NCI-H524 treated with DMSO at 0.1 percent for 48 hours (cell line): ENCODE measurements at regions not wholly inside any gene's neighbourhood (a gene's known extent, or its start where the extent isn't known, plus 50 kb on each side); places are given as distances from the start of the nearest gene placed in this dataset.

Source experiments
- DNase-seq: peaks from one replicate; lab custom pipeline; 2025; lab: John Stamatoyannopoulos, UW

GRCh38 chr18:29250259-29250658 is 1073.3 kb upstream of the CDH2 start:
- no peak for DNase-seq

DNA sequence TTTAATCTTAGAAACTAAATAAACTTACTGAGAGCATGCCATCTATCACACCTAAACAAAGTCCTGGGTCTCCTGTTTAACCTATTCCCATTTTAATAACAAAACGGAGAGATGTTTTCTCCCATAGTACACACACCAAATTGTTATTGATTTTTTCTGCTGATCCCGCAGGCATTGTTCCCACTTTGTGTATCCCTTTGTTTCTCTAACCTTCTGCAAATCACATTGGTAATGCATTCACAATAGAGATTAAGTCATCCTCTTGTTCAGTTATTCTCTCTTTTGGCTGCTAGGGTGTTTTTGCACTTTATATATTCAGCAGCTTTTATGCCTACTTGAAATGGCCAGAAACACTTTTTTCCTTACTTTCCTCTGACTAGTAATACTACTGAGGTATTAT is 1071.9 kb upstream of the CDH2 start:
- DNase-seq: no peak

- DNase-seq: no peak
Measured at GRCh38 chr18:29241199-29241598, 1064.3 kb upstream of the CDH2 start.

DNA sequence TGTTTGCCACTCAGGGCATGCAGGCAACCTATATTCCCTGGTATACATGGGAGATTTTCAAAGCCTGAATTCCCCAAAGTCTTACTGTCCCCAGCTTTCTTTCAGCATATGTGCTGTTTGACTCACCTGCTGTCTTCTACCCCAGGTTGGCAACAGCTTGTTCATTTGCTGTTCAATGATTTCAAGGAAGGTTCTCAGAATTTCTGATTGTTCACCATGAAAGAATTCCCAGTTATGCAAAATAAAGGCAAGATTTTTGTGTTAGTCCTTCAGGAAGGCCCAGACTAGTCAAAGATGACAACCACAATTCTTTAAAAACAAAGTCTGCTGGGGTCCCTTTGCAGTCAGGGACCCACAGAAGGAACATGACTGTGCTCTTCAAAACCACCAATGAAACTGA is 1057.8 kb upstream of the CDH2 start:
- no peak for DNase-seq

GRCh38 chr18:29226213-29226612 is 1049.3 kb upstream of the CDH2 start:
- DNase-seq: no peak

- DNase-seq: no peak
Measured at GRCh38 chr18:29225351-29225750, 1048.4 kb upstream of the CDH2 start.

GRCh38 chr18:29218091-29218490 is 1041.2 kb upstream of the CDH2 start:
- no peak for DNase-seq

GRCh38 chr18:29217124-29217915 is 1040.4 kb upstream of the CDH2 start:
- DNase-seq: peak; percentile 82

GRCh38 chr18:29198834-29199233 is 1021.9 kb upstream of the CDH2 start:
- no peak for DNase-seq

DNA sequence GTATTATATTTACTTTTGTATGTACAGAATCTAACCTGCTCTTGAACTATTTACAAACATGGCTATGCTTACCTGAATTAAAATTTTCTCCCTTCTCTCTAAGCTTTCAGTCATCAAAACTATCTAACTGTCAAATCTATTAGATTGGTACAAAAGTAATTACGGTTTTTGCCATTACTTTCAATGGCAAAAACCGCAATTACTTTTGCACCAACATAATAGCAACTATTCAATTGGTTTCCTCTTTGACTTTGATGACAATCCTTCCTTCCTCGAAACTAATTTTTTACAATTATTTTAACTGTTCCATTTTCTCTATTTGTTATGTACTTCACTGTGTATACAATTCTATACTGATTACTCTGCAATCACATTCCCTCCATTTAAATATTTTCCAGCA is 1019.4 kb upstream of the CDH2 start:
- no peak for DNase-seq

GRCh38 chr18:29191263-29191662 is 1014.3 kb upstream of the CDH2 start:
- DNase-seq: no peak

GRCh38 chr18:29188760-29189159 is 1011.8 kb upstream of the CDH2 start:
- no peak for DNase-seq

GRCh38 chr18:29185801-29186200 is 1008.9 kb upstream of the CDH2 start:
- DNase-seq: no peak

- DNase-seq: no peak
Measured at GRCh38 chr18:29184654-29185053, 1007.7 kb upstream of the CDH2 start.

- DNase-seq: no peak
Measured at GRCh38 chr18:29181151-29181901, 1004.4 kb upstream of the CDH2 start.

DNA sequence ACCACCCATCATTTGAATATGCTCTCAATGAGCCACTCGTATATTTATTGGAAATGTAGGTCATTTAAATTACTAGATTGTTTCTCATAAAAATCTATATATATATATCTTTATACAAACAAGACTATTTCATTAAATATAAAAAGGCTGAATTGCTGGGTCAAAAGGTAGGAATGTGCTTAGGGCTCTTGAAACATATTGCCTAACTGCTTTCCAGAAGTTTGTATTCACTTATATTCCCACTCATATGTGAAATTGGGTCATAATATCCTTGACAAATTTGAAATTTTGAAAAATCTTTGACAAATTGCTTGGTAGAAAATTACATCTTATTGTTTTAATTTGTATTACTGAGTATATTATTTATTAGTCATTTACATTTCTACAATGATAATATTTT is 999.8 kb upstream of the CDH2 start:
- DNase-seq: no peak

GRCh38 chr18:29174891-29175290 is 998.0 kb upstream of the CDH2 start:
- DNase-seq: no peak

- no peak for DNase-seq
Measured at GRCh38 chr18:29172756-29173067, 995.8 kb upstream of the CDH2 start.

GRCh38 chr18:29171892-29172755 is 995.2 kb upstream of the CDH2 start:
- DNase-seq: no peak

GRCh38 chr18:29169599-29169998 is 992.7 kb upstream of the CDH2 start:
- DNase-seq: no peak

DNA sequence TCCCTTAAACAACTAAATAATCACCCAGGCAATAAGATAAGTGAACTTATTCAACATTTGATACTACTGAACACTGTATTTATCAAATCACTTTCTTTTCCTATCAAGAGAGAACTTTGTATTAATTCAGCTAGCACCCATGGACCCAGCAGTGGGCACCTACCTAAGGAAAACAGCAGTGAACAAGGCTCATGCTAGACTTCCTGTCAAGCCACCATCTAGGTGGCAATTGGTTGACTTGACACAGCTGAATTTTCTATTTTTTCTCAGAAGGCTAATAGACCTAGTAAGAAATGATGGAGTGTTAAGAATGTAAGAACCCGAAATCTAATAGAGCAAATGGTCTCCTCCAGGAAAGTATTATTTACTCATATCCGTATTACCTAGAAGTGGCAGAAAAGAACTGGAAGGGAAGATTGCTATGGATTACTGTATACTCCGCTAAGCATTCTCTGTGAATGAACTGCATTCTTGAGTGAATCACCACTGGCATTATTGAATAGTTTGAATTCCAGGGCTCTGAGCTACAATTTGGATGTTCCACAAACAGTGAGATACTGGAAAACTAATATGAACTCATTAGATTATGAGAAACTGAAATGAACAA is 988.2 kb upstream of the CDH2 start:
- no peak for DNase-seq

DNA sequence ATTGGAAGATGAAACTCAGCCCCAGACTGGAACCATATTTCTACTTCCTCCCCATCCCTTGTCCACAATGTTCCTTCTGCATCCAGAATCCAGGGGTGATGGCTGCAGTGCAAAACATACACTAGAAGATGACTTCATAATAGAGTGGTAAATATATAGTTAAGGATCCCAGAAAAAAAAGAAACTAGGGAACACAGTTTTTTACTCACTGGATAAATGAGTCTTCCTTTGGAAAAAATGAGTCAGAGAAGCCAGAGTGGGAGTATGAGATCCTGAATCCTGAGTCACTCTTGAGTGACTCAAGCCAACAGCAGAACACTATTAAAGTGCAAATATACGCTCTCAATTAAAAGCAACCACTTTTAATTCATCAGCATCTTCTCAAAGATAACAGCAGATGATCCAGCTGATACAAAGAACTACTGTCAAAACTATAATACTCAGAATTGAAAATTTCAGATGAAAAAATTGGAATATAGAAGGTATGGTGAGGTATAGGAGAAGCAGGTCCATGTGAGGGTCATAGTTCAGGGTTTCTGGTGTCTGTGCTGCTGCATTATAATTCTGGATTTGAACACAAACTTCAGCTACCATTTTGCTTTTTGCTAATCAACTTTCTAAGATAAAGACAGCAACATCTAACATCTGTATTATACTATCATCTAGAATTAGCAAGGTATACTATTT is 987.2 kb upstream of the CDH2 start:
- DNase-seq: no peak
